ENCODE measurements at regions not wholly inside any gene's neighbourhood (a gene's known extent, or its start where the extent isn't known, plus 50 kb on each side); places are given as distances from the start of the nearest gene placed in this dataset.
A peak's percentile ranks its signal among the peaks of the same experiment; 100 is the strongest.

DNA sequence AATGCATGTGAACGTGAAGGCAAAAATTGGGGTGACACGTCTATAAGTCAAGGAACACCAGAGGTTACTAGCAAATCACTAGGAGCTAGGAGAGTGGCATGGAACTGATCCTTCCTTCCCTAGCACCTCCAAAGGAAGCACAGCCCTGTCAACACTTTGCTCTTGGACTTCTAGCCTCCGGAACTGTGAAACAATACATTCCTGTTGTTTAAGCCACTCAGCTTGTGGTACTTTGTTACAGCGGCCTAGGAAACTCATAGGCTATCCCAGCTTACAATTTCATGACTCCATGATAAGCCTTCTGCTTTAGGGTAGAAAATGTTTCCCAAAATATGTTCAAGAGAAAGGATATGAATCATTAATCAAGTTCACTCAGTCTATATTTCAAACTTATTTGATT is 798.1 kb downstream of the DCDC2C start:
- H3K27me3 Mint-ChIP-seq (ENCODE audit: insufficient read depth, low read depth): no peaks in the 10 kb centered on the region
- H4K20me1 ChIP-seq (ENCODE audit: low read depth): no peaks in the 10 kb centered on the region
- H3K27ac Mint-ChIP-seq: no peak overlapping the region
- no peaks in the 10 kb centered on the region for H3F3A ChIP-seq (ENCODE audit: low read depth)
- TF ChIP-seq, protein P1, sequence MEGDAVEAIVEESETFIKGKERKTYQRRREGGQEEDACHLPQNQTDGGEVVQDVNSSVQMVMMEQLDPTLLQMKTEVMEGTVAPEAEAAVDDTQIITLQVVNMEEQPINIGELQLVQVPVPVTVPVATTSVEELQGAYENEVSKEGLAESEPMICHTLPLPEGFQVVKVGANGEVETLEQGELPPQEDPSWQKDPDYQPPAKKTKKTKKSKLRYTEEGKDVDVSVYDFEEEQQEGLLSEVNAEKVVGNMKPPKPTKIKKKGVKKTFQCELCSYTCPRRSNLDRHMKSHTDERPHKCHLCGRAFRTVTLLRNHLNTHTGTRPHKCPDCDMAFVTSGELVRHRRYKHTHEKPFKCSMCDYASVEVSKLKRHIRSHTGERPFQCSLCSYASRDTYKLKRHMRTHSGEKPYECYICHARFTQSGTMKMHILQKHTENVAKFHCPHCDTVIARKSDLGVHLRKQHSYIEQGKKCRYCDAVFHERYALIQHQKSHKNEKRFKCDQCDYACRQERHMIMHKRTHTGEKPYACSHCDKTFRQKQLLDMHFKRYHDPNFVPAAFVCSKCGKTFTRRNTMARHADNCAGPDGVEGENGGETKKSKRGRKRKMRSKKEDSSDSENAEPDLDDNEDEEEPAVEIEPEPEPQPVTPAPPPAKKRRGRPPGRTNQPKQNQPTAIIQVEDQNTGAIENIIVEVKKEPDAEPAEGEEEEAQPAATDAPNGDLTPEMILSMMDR (IDR thresholded peaks at IDR 0.05): no peak
- no peak for TF ChIP-seq EZH2 (IDR thresholded peaks at IDR 0.05)
- no peak for TF ChIP-seq EZH2phosphoT487 (IDR thresholded peaks at IDR 0.05)
- no peak overlapping the region for H2AFZ ChIP-seq (replicated peaks)
- H3K36me3 ChIP-seq: no peaks in the 10 kb centered on the region
- peaks cover 5% of the 10 kb centered on the region for H3K4me1 Mint-ChIP-seq
- no peaks in the 10 kb centered on the region for H3K79me2 ChIP-seq (ENCODE audit: low read depth)
- peaks cover under 1% of the 10 kb centered on the region for H3K4me1 ChIP-seq
- H3K4me3 Mint-ChIP-seq: no peak overlapping the region
- no peak overlapping the region for H3K9ac ChIP-seq
- H3K9me3 ChIP-seq (ENCODE audit: low read depth): no peaks in the 10 kb centered on the region
- H3K4me3 ChIP-seq: no peak overlapping the region
- no peak overlapping the region for H3K27ac ChIP-seq
- no peaks in the 10 kb centered on the region for H3K27me3 ChIP-seq
- no peaks in the 10 kb centered on the region for H3K36me3 Mint-ChIP-seq
- DNase-seq (ENCODE audit: low spot score): no peak
- no peak overlapping the region for H3K4me2 ChIP-seq
- no peaks in the 10 kb centered on the region for H3K9me3 Mint-ChIP-seq

DNA sequence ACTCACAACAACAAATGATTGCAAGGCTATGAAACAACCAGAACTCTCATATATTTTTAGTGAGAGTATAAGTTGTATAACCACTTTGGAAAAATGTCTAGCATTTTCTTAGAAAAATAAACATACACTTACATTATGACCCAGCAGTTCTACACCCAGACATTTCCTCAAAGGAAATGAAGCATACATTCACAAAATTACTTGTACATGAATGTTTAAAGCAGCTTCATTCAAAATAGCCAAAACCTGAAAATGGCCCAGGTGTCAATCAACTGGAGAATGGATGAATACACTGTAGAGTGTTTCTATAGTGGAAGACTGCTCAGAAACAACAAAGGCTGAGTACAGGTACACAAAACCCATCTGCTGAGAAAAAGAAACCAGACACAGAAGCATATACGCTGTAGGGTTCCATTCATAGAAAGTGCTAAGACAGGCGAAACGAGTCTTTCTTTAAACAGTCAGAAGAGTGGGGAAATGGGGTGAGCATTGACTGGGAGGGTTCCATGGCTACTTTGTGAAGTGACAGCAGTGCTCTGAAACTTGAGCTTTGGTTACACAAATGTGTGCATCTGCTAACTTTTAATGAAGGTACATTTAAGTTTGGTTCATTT is 799.0 kb downstream of the DCDC2C start:
- Histone ChIP-seq H4K20me1 (ENCODE audit: low read depth) (no peaks in the 10 kb centered on the region), H3F3A (ENCODE audit: low read depth) (no peaks in the 10 kb centered on the region), H3K4me1 (peaks cover 8% of the 10 kb centered on the region), H3K27me3 (no peaks in the 10 kb centered on the region), H3K36me3 (no peaks in the 10 kb centered on the region), H3K4me2 (no peak overlapping the region), H3K27ac (no peak overlapping the region), H3K9ac (no peak overlapping the region), H3K4me3 (no peak overlapping the region), H2AFZ (replicated peaks) (no peak overlapping the region), H3K9me3 (ENCODE audit: low read depth) (no peaks in the 10 kb centered on the region), H3K79me2 (ENCODE audit: low read depth) (no peaks in the 10 kb centered on the region)
- no peak overlapping the region for H3K4me3 Mint-ChIP-seq
- peaks cover 5% of the 10 kb centered on the region for H3K4me1 Mint-ChIP-seq
- H3K27ac Mint-ChIP-seq: no peak overlapping the region
- no peaks in the 10 kb centered on the region for H3K9me3 Mint-ChIP-seq
- H3K36me3 Mint-ChIP-seq: no peaks in the 10 kb centered on the region
- TF ChIP-seq EZH2phosphoT487 (IDR thresholded peaks at IDR 0.05) (no peak), EZH2 (IDR thresholded peaks at IDR 0.05) (no peak)
- TF ChIP-seq, protein P1 (IDR thresholded peaks at IDR 0.05): no peak
- no peak for DNase-seq (ENCODE audit: low spot score)
- no peaks in the 10 kb centered on the region for H3K27me3 Mint-ChIP-seq (ENCODE audit: insufficient read depth, low read depth)

DNA sequence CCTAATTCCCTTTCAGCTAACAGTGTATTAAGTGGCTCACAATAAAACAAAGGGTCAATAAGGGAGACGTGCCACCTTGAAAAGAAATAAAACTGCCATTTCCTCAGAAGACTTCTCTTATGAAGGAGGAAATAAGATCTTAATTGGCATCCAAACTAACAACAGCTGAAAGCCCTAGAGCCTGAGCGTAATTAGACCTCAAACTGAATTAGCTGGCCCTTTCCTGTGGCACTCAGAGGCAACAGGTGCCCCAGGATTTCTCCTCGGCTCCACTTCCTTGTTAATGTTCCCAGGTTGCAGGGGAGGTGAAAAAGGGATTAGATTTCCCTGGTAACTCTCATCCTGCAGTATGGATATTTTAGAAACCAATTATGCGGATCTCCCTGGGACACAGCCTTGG is 804.3 kb downstream of the DCDC2C start:
- Histone ChIP-seq H3K9ac (no peak overlapping the region), H3K4me3 (no peak overlapping the region), H3K79me2 (ENCODE audit: low read depth) (no peaks in the 10 kb centered on the region), H3K4me1 (peaks cover 16% of the 10 kb centered on the region), H4K20me1 (ENCODE audit: low read depth) (no peaks in the 10 kb centered on the region), H3K4me2 (no peak overlapping the region), H2AFZ (replicated peaks) (no peak overlapping the region), H3K9me3 (ENCODE audit: low read depth) (no peaks in the 10 kb centered on the region), H3K36me3 (no peaks in the 10 kb centered on the region), H3F3A (ENCODE audit: low read depth) (no peaks in the 10 kb centered on the region), H3K27ac (no peak overlapping the region), H3K27me3 (no peaks in the 10 kb centered on the region)
- Mint-ChIP-seq H3K27me3 (ENCODE audit: insufficient read depth, low read depth) (no peaks in the 10 kb centered on the region), H3K27ac (no peak overlapping the region), H3K4me1 (no peaks in the 10 kb centered on the region), H3K9me3 (peaks cover 4% of the 10 kb centered on the region), H3K36me3 (no peaks in the 10 kb centered on the region), H3K4me3 (no peak overlapping the region)
- DNase-seq (ENCODE audit: low spot score): peak; percentile 13
- TF ChIP-seq EZH2phosphoT487 (IDR thresholded peaks at IDR 0.05) (no peak), EZH2 (IDR thresholded peaks at IDR 0.05) (no peak)
- TF ChIP-seq, protein P1 (IDR thresholded peaks at IDR 0.05): no peak

Data from neural progenitor cell (in vitro differentiated cells).